ENCODE measurements at regions not wholly inside any gene's neighbourhood (a gene's known extent, or its start where the extent isn't known, plus 50 kb on each side); places are given as distances from the start of the nearest gene placed in this dataset.

DNA sequence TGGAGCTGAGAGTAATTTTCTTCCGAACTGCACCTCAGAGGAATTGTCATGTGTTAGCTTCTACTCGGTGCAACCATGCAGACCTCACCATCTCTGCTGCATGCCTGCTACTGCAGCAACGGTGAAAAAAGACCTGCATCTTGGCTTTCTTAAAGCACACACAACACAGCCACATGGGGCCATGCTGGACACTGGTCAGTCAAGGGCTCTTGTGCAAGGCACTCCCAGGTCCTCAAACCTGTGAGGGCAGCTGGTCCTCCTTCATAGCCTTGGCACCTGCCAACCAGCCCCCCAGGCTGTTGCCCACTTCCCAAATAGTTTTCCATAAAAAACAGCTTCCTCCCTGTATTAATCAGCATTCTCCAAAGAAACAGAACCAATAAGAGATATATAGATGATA lies 113.5 kb upstream of the TEX51 start:
- TF ChIP-seq, protein P1, sequence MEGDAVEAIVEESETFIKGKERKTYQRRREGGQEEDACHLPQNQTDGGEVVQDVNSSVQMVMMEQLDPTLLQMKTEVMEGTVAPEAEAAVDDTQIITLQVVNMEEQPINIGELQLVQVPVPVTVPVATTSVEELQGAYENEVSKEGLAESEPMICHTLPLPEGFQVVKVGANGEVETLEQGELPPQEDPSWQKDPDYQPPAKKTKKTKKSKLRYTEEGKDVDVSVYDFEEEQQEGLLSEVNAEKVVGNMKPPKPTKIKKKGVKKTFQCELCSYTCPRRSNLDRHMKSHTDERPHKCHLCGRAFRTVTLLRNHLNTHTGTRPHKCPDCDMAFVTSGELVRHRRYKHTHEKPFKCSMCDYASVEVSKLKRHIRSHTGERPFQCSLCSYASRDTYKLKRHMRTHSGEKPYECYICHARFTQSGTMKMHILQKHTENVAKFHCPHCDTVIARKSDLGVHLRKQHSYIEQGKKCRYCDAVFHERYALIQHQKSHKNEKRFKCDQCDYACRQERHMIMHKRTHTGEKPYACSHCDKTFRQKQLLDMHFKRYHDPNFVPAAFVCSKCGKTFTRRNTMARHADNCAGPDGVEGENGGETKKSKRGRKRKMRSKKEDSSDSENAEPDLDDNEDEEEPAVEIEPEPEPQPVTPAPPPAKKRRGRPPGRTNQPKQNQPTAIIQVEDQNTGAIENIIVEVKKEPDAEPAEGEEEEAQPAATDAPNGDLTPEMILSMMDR (conservative IDR thresholded peaks at IDR 0.05; ENCODE audit: low read depth in 2 of 2) = no peak
- TF ChIP-seq ZNF114 (CRISPR knock-in tag; IDR thresholded peaks at IDR 0.05) (no peak), CREB1 (CRISPR knock-in tag; IDR thresholded peaks at IDR 0.05; ENCODE audit: low read depth) (no peak), POLR2AphosphoS5 (IDR thresholded peaks at IDR 0.05; ENCODE audit: low read depth) (no peak), JUNB (IDR thresholded peaks at IDR 0.05; ENCODE audit: unreplicated experiment) (no peak)
